IMR-90 (cell line): ENCODE measurements at regions not wholly inside any gene's neighbourhood (a gene's known extent, or its start where the extent isn't known, plus 50 kb on each side); places are given as distances from the start of the nearest gene placed in this dataset.
A peak's percentile ranks its signal among the peaks of the same experiment; 100 is the strongest.

Experiments
- ATAC-seq: fragments of 200-7000 bp; cut with Tn5 transposase; 2 replicates; pipeline ENCODE4 v1.9.1; 2020; ENCODE audit warnings: low read depth, mild to moderate bottlenecking, moderate library complexity
- BruUV-seq: library from RNA; stranded (reverse); fragments of 400-500 nt; replicated peaks from 2 replicates; lab custom pipeline; 2021; lab: Mats Ljungman, UMichigan
- CTCF ChIA-PET: fragments of 300-600 bp; formaldehyde crosslinking; extraction: SDS; loops from one replicate; lab custom pipeline; 2021; ENCODE audit warnings: antibody characterized with exemption; lab: Yijun Ruan, JAX
- POLR2A ChIA-PET: fragments of 300-600 bp; sonication (Branson Sonifier 250); formaldehyde crosslinking; loops from one replicate; lab custom pipeline; 2022; ENCODE audit warnings: antibody characterized with exemption; ENCODE audit not compliant: unreplicated experiment; lab: Charles Lee
- DNase-seq: peaks from one replicate; pipeline ENCODE4 v3.0.0; 2013
- H2AFZ ChIP-seq: replicated peaks from 2 replicates; pipeline ENCODE3; 2013; ENCODE audit warnings: low read length, mild to moderate bottlenecking; ENCODE audit not compliant: poor library complexity
- H2AK5ac ChIP-seq: 2 replicates; pipeline ENCODE4 v1.6.1; 2013; ENCODE audit warnings: low read depth, low read length, inconsistent platforms
- H2AK9ac ChIP-seq: replicated peaks from 2 replicates; pipeline ENCODE3; 2013; ENCODE audit warnings: mild to moderate bottlenecking, low read depth, low read length, moderate library complexity; ENCODE audit not compliant: poor library complexity
- H2BK120ac ChIP-seq: 2 replicates; pipeline ENCODE4 v1.6.1; 2013; ENCODE audit warnings: low read depth, low read length, inconsistent platforms
- H2BK15ac ChIP-seq: 3 replicates; pipeline ENCODE4 v1.6.1; 2013; ENCODE audit warnings: low read depth, low read length, inconsistent platforms
- H2BK20ac ChIP-seq: 2 replicates; pipeline ENCODE4 v1.6.1; 2013; ENCODE audit warnings: low read depth, mild to moderate bottlenecking, inconsistent platforms, low read length, moderate library complexity
- H2BK5ac ChIP-seq: 2 replicates; pipeline ENCODE4 v1.6.1; 2013; ENCODE audit warnings: mild to moderate bottlenecking, low read depth, low read length, inconsistent platforms; ENCODE audit not compliant: poor library complexity, severe bottlenecking
- H3K14ac ChIP-seq: replicated peaks from 2 replicates; pipeline ENCODE4 v1.6.1; 2013; ENCODE audit warnings: low read depth, low read length, inconsistent platforms
- H3K18ac ChIP-seq: 2 replicates; pipeline ENCODE4 v1.6.1; 2013; ENCODE audit warnings: low read depth, low read length, control low read depth
- H3K23ac ChIP-seq: 2 replicates; pipeline ENCODE4 v1.6.1; 2013; ENCODE audit warnings: low read depth, low read length, inconsistent platforms
- H3K27ac ChIP-seq: 2 replicates; pipeline ENCODE4 v1.5.1; 2013; ENCODE audit warnings: mild to moderate bottlenecking, control low read depth, low read length; ENCODE audit not compliant: insufficient read depth
- H3K27me3 ChIP-seq: 2 replicates; pipeline ENCODE4 v1.6.1; 2013; ENCODE audit warnings: low read length; ENCODE audit not compliant: control insufficient read depth, insufficient read depth
- H3K36me3 ChIP-seq: 2 replicates; pipeline ENCODE4 v1.6.1; 2013; ENCODE audit warnings: low read length, mixed read lengths; ENCODE audit not compliant: control insufficient read depth, insufficient read depth
- H3K4ac ChIP-seq: 2 replicates; pipeline ENCODE4 v1.6.1; 2013; ENCODE audit warnings: low read depth, low read length, inconsistent platforms
- H3K4me1 ChIP-seq: 2 replicates; pipeline ENCODE4 v1.6.1; 2013; ENCODE audit warnings: low read length, mixed read lengths; ENCODE audit not compliant: control insufficient read depth, insufficient read depth
- H3K4me2 ChIP-seq: 2 replicates; pipeline ENCODE4 v1.6.1; 2013; ENCODE audit warnings: low read depth, mild to moderate bottlenecking, control low read depth, low read length, moderate library complexity
- H3K4me3 ChIP-seq: 2 replicates; pipeline ENCODE4 v1.5.1; 2013; ENCODE audit warnings: low read depth, mild to moderate bottlenecking, control low read depth, low read length, moderate library complexity; ENCODE audit not compliant: insufficient read depth
- H3K56ac ChIP-seq: 2 replicates; pipeline ENCODE4 v1.6.1; 2013; ENCODE audit warnings: low read length, inconsistent platforms; ENCODE audit not compliant: insufficient read depth; ENCODE audit errors: extremely low read depth
- H3K79me1 ChIP-seq, 2 experiments: 2 replicates each; pipeline ENCODE4 v1.6.1; 2013; ENCODE audit warnings: low read length in 2 of 2, inconsistent platforms in 1 of 2, low read depth in 1 of 2
- H3K9ac ChIP-seq: 2 replicates; pipeline ENCODE4 v1.6.1; 2013; ENCODE audit warnings: low read depth, low read length, control low read depth
- H3K9me1 ChIP-seq: 2 replicates; pipeline ENCODE4 v1.6.1; 2013; ENCODE audit warnings: low read length, inconsistent platforms; ENCODE audit not compliant: insufficient read depth
- H3K9me3 ChIP-seq: 2 replicates; pipeline ENCODE4 v1.6.1; 2013; ENCODE audit warnings: low read length; ENCODE audit not compliant: control insufficient read depth, insufficient read depth
- H4K20me1 ChIP-seq: 2 replicates; pipeline ENCODE4 v1.6.1; 2013; ENCODE audit warnings: low read length, inconsistent platforms; ENCODE audit not compliant: insufficient read depth
- H4K5ac ChIP-seq: 2 replicates; pipeline ENCODE4 v1.6.1; 2013; ENCODE audit warnings: mild to moderate bottlenecking, low read depth, low read length, control low read depth
- H4K8ac ChIP-seq, 2 experiments: 2 replicates each; pipeline ENCODE4 v1.6.1; 2013; ENCODE audit warnings: low read depth in 2 of 2, low read length in 2 of 2, control low read depth in 1 of 2, inconsistent platforms in 1 of 2
- H4K91ac ChIP-seq: 2 replicates; pipeline ENCODE4 v1.6.1; 2013; ENCODE audit warnings: low read depth, low read length, inconsistent platforms; ENCODE audit not compliant: insufficient read depth
- BHLHE40 ChIP-seq: fragments of 150-350 bp; IDR thresholded peaks from 2 replicates; pipeline ENCODE4 v1.6.1; 2016; ENCODE audit warnings: mild to moderate bottlenecking, low read depth, low read length
- CHD1 ChIP-seq: IDR thresholded peaks from 2 replicates; pipeline ENCODE4 v1.6.1; 2012; ENCODE audit warnings: low read depth, low read length, improper control_type of control experiment
- FOS ChIP-seq: fragments of 150-350 bp; IDR thresholded peaks from 2 replicates; pipeline ENCODE4 v1.6.1; 2016; ENCODE audit warnings: low read depth, low read length
- MAFK ChIP-seq: IDR thresholded peaks from 2 replicates; pipeline ENCODE4 v1.6.1; 2012; ENCODE audit warnings: low read depth, low read length, improper control_type of control experiment
- MAZ ChIP-seq: IDR thresholded peaks from 2 replicates; pipeline ENCODE4 v1.6.1; 2012; ENCODE audit warnings: low read depth, mild to moderate bottlenecking, low read length, improper control_type of control experiment, moderate library complexity, borderline replicate concordance
- MXI1 ChIP-seq: IDR thresholded peaks from 2 replicates; pipeline ENCODE4 v1.6.1; 2012; ENCODE audit warnings: low read depth, mild to moderate bottlenecking, low read length, moderate library complexity, borderline replicate concordance
- NFE2L2 ChIP-seq: fragments of 150-350 bp; IDR thresholded peaks from 2 replicates; pipeline ENCODE4 v1.6.1; 2016; ENCODE audit warnings: low read depth, mild to moderate bottlenecking, low read length
- RCOR1 ChIP-seq: IDR thresholded peaks from 2 replicates; pipeline ENCODE4 v1.6.1; 2012; ENCODE audit warnings: mild to moderate bottlenecking, low read length, improper control_type of control experiment; ENCODE audit not compliant: insufficient replicate concordance
- SMC3 ChIP-seq: fragments of 150-350 bp; IDR thresholded peaks from 2 replicates; pipeline ENCODE4 v1.6.1; 2016; ENCODE audit warnings: low read depth, mild to moderate bottlenecking, antibody characterized with exemption, low read length, moderate library complexity
- WGBS, 2 experiments: methylation state at CpG; one replicate each; pipeline versions ENCODE4 v1.1.5 to v1.1.7; 2013; ENCODE audit warnings: missing lambda C conversion rate in 2 of 2; ENCODE audit not compliant: insufficient read length in 1 of 2; ENCODE audit errors: extremely low coverage in 2 of 2; 5-methylcytosine and 5-hydroxymethylcytosine counted together
- dilution Hi-C: fragments of 300-500 bp; cut with HindIII; formaldehyde crosslinking; loops from one replicate; pipeline ENCODE4 v1.14.3; 2018; ENCODE audit warnings: low sequenced_read_pairs; ENCODE audit not compliant: unreplicated experiment
- in situ Hi-C: fragments of 300-500 bp; cut with MboI; formaldehyde crosslinking; loops from 3 replicates; pipeline ENCODE4 v1.14.3; 2019; ENCODE audit warnings: low sequenced_read_pairs, inconsistent platforms, mixed read lengths
- intact Hi-C: fragments of 100-400 bp; cut with micrococcal nuclease; formaldehyde crosslinking; loops from 2 replicates; pipeline ENCODE4 v1.10.0; 2022
- TF ChIP-seq, protein P1 (sequence below): fragments of 150-350 bp; IDR thresholded peaks from 2 replicates; pipeline ENCODE4 v1.6.1; 2016; ENCODE audit warnings: low read depth, mild to moderate bottlenecking, low read length, moderate library complexity, borderline replicate concordance

- BruUV-seq, result no TSS peak
- peaks cover 40% of the 10 kb centered on the region for H4K20me1 ChIP-seq
- WGBS, 2 experiments, result 71% methylated on average over 3 of the region's 11 CpGs; no CpG with 5 or more reads in 1 of the 2 experiments
- peak overlapping the region; percentile 8 for H2AFZ ChIP-seq
- ATAC-seq, result no peak
- H3K9me1 ChIP-seq, result peaks cover 40% of the 10 kb centered on the region
- peak overlapping the region; percentile 80 for H2AK9ac ChIP-seq
- H2BK120ac ChIP-seq, result peak overlapping the region; percentile 70
- H3K56ac ChIP-seq, result no peak overlapping the region; the same call in 1 of the 2 replicates
- H3K9me3 ChIP-seq, result 0 out of 2 replicates have a peak, but pooled peaks cover 2% of the 10 kb centered on the region
- no peak overlapping the region for H3K4me2 ChIP-seq
- POLR2A ChIA-PET, result interaction anchor here (0.5 kb wide), 1 partner anchor 854 kb away, joined by 6 read pairs; no protein-coding TSS in a partner anchor
- H3K4me3 ChIP-seq, result no peak overlapping the region
- peaks cover 29 to 93% of the 10 kb centered on the region in 2 experiments for H3K79me1 ChIP-seq
- peak overlapping the region; percentile 88 for H3K4ac ChIP-seq
- no peak for TF ChIP-seq RCOR1
- TF ChIP-seq FOS, result no peak
- TF ChIP-seq, protein P1, sequence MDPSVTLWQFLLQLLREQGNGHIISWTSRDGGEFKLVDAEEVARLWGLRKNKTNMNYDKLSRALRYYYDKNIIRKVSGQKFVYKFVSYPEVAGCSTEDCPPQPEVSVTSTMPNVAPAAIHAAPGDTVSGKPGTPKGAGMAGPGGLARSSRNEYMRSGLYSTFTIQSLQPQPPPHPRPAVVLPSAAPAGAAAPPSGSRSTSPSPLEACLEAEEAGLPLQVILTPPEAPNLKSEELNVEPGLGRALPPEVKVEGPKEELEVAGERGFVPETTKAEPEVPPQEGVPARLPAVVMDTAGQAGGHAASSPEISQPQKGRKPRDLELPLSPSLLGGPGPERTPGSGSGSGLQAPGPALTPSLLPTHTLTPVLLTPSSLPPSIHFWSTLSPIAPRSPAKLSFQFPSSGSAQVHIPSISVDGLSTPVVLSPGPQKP, result no peak
- no peak for TF ChIP-seq MXI1
- no peak for TF ChIP-seq SMC3
- no peak for TF ChIP-seq NFE2L2
- no peak for TF ChIP-seq MAZ
- no peak for TF ChIP-seq CHD1
- no peak for TF ChIP-seq MAFK
- TF ChIP-seq BHLHE40, result no peak
- intact Hi-C loops, result no loop called here
- H2AK5ac ChIP-seq, result peak overlapping the region; percentile 99
- peak overlapping the region; percentile 58 for H3K27ac ChIP-seq
- peak overlapping the region; percentile 33 for H2BK20ac ChIP-seq
- H3K27me3 ChIP-seq, result no peaks in the 10 kb centered on the region
- no peak for DNase-seq
- peak overlapping the region; percentile 32 for H4K5ac ChIP-seq
- peak overlapping the region; percentile 27; the same call in 1 of the 3 replicates for H2BK15ac ChIP-seq
- peak overlapping the region; percentile 93; the same call in 1 of the 2 replicates for H3K23ac ChIP-seq
- H2BK5ac ChIP-seq, result peak overlapping the region; percentile 68
- peak overlapping the region; percentile 72 for H3K14ac ChIP-seq
- in situ Hi-C loops, result no loop called here
- H3K9ac ChIP-seq, result 0 out of 2 replicates have a peak overlapping the region, but pooled peaks have one; percentile 20
- CTCF ChIA-PET, result interaction anchor here (0.6 kb wide), 1 partner anchor 13 kb away, joined by 8 read pairs; no protein-coding TSS in a partner anchor
- dilution Hi-C loops, result no loop called here
- peaks cover 72% of the 10 kb centered on the region for H3K4me1 ChIP-seq
- peak overlapping the region; percentile 89 for H4K91ac ChIP-seq
- peaks cover 53% of the 10 kb centered on the region for H3K36me3 ChIP-seq
- H3K18ac ChIP-seq, result peak overlapping the region; percentile 50; the same call in 1 of the 2 replicates
- peak overlapping the region; percentile 61 to 80; a peak in 3 of 4 replicates for H4K8ac ChIP-seq
Measured at GRCh38 chr17:77407321-77408277, 266.8 kb downstream of the SEC14L1 start.
